ENCODE measurements at regions not wholly inside any gene's neighbourhood (a gene's known extent, or its start where the extent isn't known, plus 50 kb on each side); places are given as distances from the start of the nearest gene placed in this dataset.

- no peak overlapping the region for H2BK20ac ChIP-seq (ENCODE audit: low read depth, low read length, poor library complexity, severe bottlenecking)
- no peak overlapping the region for H2BK12ac ChIP-seq (ENCODE audit: insufficient read length, low read depth, low read length)
- no peak overlapping the region for H3K27ac Mint-ChIP-seq
- H3T11ph ChIP-seq (ENCODE audit: low read length), result no peak overlapping the region
- no peaks in the 10 kb centered on the region for H3K79me2 ChIP-seq (ENCODE audit: insufficient read depth, low read length)
- H3K36me3 Mint-ChIP-seq (ENCODE audit: insufficient read depth in 1 of 3, low read depth in 3 of 3), result peaks cover 0 to 4% (median 4%) of the 10 kb centered on the region in 3 experiments; a peak in 5 of 7 replicates
- no peak overlapping the region for H2AK5ac ChIP-seq (ENCODE audit: insufficient read length, low read length)
- no peaks in the 10 kb centered on the region for H3K79me1 ChIP-seq (ENCODE audit: insufficient read depth, low read depth, low read length, poor library complexity, severe bottlenecking)
- no peak for DNase-seq
- H3K4ac ChIP-seq (ENCODE audit: low read depth, low read length), result no peak overlapping the region
- no peak overlapping the region for H4K91ac ChIP-seq (ENCODE audit: insufficient read length, low read depth, low read length)
- no peak overlapping the region for H2BK120ac ChIP-seq (ENCODE audit: low read depth, low read length, poor library complexity, severe bottlenecking)
- no peak overlapping the region for H3K56ac ChIP-seq (ENCODE audit: insufficient read length, low read depth, low read length)
- H3K4me3 Mint-ChIP-seq, result no peak overlapping the region
- WGBS (ENCODE audit: extremely low coverage, insufficient read length, low lambda C conversion rate), result no CpG with 5 or more reads among the region's 2 CpGs
- no peak overlapping the region for H3K14ac ChIP-seq (ENCODE audit: insufficient read depth, low read length)
- H3K9me3 ChIP-seq (ENCODE audit: control insufficient read depth, low read depth, low read length), result no peaks in the 10 kb centered on the region
- no peaks in the 10 kb centered on the region for H3K4me1 ChIP-seq (ENCODE audit: insufficient read depth, low read length)
- H3K4me1 Mint-ChIP-seq, result peaks cover 7 to 9% of the 10 kb centered on the region in 2 experiments
- no peaks in the 10 kb centered on the region for H3K23me2 ChIP-seq (ENCODE audit: insufficient read length, low read depth, low read length, poor library complexity, severe bottlenecking)
- H2BK5ac ChIP-seq (ENCODE audit: insufficient read length, low read length), result no peak overlapping the region
- no peak overlapping the region for H3K9ac ChIP-seq (ENCODE audit: extremely low read depth, insufficient read length, low read length)
- H3K9me3 Mint-ChIP-seq, result peaks cover 3 to 6% of the 10 kb centered on the region in 2 experiments; a peak in 4 of 5 replicates
- no peak overlapping the region for H3K27ac ChIP-seq (ENCODE audit: insufficient read length, low read depth, low read length)
- no peak overlapping the region for H3K4me2 ChIP-seq (ENCODE audit: insufficient read depth, insufficient read length, low read length)
- H2AFZ ChIP-seq (ENCODE audit: low read length), result no peak overlapping the region
- no peaks in the 10 kb centered on the region for H3K27me3 ChIP-seq (ENCODE audit: insufficient read depth, low read length)
- no peak overlapping the region for H2BK15ac ChIP-seq (ENCODE audit: low read depth, low read length)
- H3K23ac ChIP-seq (ENCODE audit: insufficient read length, low read depth, low read length), result no peak overlapping the region
- no peak overlapping the region for H4K5ac ChIP-seq (ENCODE audit: insufficient read length, low read depth, low read length)
- no peak for TF ChIP-seq CTCF (conservative IDR thresholded peaks at IDR 0.05)
- no peak overlapping the region for H4K8ac ChIP-seq (replicated peaks; ENCODE audit: insufficient read length, low read depth, low read length)
- no peaks in the 10 kb centered on the region; the same call in 1 of the 2 replicates for H3K27me3 Mint-ChIP-seq (ENCODE audit: low read depth)
- no peaks in the 10 kb centered on the region for H4K20me1 ChIP-seq (ENCODE audit: control insufficient read depth, insufficient read depth, insufficient read length)
- H3K18ac ChIP-seq (ENCODE audit: insufficient read length, low read depth, low read length), result no peak overlapping the region
Measured at GRCh38 chr3:144989807-144990206, 1018.2 kb downstream of the DIPK2A start.

Measured in H9 (cell line).